Astrocyte of the cerebellum (primary cell): ENCODE measurements at regions not wholly inside any gene's neighbourhood (a gene's known extent, or its start where the extent isn't known, plus 50 kb on each side); places are given as distances from the start of the nearest gene placed in this dataset.

Experiments used
- DNase-seq: peaks from one replicate; pipeline ENCODE4 v3.0.0-alpha.2; 2011; ENCODE audit warnings: low read depth
- H3K4me3 ChIP-seq: 2 replicates; pipeline ENCODE4 v1.5.1; 2011; ENCODE audit warnings: mild to moderate bottlenecking, low read depth, low read length, moderate library complexity
- in situ Hi-C: cut with HindIII; loops from 2 replicates; pipeline ENCODE4 v1.10.0; 2017; ENCODE audit warnings: low sequenced_read_pairs
- TF ChIP-seq, protein P1 (sequence below): IDR thresholded peaks from 2 replicates; pipeline ENCODE4 v1.5.1; 2012; ENCODE audit warnings: low read length, low read depth, moderate library complexity, mild to moderate bottlenecking; ENCODE audit errors: missing control alignments

DNA sequence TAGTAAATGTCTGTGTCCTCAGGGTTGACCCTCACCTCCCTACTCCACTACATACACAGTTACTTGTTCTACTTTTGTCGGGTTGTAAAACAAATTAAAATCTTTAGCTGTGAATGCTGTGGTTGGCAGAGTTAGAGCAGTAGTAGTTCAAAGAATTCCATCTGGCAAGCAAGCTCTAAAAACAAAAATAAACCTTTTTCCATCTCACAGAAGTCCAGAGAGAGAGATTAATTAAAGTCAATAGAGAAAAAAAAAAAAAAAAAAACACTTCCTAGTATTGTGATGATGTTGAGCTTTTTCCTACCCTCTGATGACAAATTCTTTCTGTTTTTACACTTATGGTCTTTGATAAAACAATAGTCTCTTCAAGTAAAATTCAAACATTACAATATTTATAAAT, 338.4 kb downstream of the PCDH17 start:
- DNase-seq: no peak
- TF ChIP-seq, protein P1, sequence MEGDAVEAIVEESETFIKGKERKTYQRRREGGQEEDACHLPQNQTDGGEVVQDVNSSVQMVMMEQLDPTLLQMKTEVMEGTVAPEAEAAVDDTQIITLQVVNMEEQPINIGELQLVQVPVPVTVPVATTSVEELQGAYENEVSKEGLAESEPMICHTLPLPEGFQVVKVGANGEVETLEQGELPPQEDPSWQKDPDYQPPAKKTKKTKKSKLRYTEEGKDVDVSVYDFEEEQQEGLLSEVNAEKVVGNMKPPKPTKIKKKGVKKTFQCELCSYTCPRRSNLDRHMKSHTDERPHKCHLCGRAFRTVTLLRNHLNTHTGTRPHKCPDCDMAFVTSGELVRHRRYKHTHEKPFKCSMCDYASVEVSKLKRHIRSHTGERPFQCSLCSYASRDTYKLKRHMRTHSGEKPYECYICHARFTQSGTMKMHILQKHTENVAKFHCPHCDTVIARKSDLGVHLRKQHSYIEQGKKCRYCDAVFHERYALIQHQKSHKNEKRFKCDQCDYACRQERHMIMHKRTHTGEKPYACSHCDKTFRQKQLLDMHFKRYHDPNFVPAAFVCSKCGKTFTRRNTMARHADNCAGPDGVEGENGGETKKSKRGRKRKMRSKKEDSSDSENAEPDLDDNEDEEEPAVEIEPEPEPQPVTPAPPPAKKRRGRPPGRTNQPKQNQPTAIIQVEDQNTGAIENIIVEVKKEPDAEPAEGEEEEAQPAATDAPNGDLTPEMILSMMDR: no peak
- in situ Hi-C loops: no loop called here
- H3K4me3 ChIP-seq: no peak overlapping the region

DNA sequence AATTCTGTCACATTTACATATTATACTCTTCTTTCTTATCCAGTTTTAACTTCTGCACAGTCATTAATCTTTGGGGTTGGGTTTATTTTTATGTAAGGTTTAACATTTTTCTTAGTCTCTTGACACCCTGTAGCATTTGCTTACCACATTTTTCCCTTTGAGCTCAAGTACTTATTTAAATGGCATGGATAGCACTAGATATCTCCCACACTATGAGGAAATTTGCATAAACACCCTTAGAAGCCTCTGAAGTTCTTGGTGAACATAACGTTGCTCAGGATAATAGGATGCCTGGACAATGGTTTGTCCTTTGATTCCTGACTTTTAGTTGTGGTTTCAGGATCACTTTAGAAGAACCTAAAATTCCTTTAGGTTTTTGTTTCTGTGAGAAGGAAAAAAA, 338.9 kb downstream of the PCDH17 start:
- H3K4me3 ChIP-seq: no peak overlapping the region
- DNase-seq: no peak

GRCh38 chr13:57982782-57983181, 351.2 kb downstream of the PCDH17 start:
- TF ChIP-seq, protein P1: no peak
- in situ Hi-C loops: no loop called here
- H3K4me3 ChIP-seq: no peak overlapping the region
- no peak for DNase-seq

More for the DNA sequence above, 338.9 kb downstream of the PCDH17 start:
- TF ChIP-seq, protein P1: no peak
- in situ Hi-C loops: no loop called here

DNA sequence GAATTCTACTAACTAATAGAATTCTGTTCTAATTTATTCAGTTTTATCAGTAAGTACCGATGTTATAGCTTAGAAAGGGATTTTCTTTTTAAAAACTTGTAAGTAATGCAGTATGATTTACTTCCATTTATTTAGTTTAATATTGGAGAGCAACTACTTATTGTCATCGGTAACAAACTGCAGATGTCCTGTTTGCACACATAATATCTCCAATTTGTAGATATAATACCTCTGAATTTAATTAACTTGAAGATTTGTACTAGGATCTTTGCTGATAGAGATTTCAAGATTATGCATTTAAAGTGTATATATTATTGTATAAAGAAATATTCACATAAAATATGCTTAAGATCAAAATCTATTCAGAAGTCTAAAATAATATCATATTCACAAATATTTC, 356.7 kb downstream of the PCDH17 start:
- TF ChIP-seq, protein P1: no peak
- no peak overlapping the region for H3K4me3 ChIP-seq
- in situ Hi-C loops: no loop called here
- DNase-seq: no peak

DNA sequence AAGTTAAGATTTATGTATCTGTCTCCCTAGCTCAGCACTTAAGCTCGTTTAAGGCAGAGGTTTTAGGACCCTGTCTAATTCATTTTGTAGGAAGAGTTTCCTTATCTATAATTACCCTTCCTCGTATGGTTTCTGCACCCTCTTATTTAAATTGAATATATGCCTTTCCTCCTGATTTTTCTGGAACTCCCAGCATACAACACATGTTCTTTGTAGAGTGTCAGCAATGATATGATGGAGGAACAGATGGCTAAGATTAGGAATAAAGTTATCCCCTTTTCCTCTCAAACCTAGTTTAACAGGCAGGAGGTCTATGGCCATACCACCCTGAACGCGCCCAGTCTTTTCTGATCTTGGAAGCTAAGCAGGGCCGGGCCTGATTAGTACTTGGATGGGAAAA, 359.5 kb downstream of the PCDH17 start:
- in situ Hi-C loops: no loop called here
- no peak overlapping the region for H3K4me3 ChIP-seq
- no peak for DNase-seq
- TF ChIP-seq, protein P1: no peak

- TF ChIP-seq, protein P1: no peak
- in situ Hi-C loops: no loop called here
- no peak overlapping the region for H3K4me3 ChIP-seq
- no peak for DNase-seq
Observed at GRCh38 chr13:57992416-57992815, 360.9 kb downstream of the PCDH17 start.

DNA sequence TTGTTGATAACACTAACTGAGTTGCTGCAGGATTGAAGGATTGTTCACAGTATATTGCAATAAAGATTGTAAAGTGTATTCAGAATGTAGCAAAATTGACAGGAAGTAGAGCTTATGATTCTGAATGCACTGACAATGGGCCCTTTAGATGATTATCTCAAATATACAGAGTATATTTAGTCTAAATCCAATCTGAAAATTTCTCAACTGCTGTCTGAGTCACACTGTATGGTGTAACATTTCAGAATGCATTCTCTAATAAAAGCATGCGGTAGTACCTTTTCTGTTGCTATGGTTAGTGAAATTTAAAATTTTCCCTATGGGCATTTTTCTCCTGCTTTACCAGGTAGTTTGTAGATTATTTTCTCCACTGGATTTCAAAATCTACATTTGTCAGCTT, 365.2 kb downstream of the PCDH17 start:
- H3K4me3 ChIP-seq: no peak overlapping the region
- TF ChIP-seq, protein P1: no peak
- in situ Hi-C loops: no loop called here
- no peak for DNase-seq
